BLaER1 (cell line): ENCODE measurements at regions not wholly inside any gene's neighbourhood (a gene's known extent, or its start where the extent isn't known, plus 50 kb on each side); places are given as distances from the start of the nearest gene placed in this dataset.
A peak's percentile ranks its signal among the peaks of the same experiment; 100 is the strongest.

Source experiments
- H3K27ac ChIP-seq: shearing (Covaris generic); formaldehyde crosslinking; 2 replicates; pipeline ENCODE4 v1.8.1; 2022
- H3K27me3 ChIP-seq: shearing (Covaris generic); formaldehyde crosslinking; 2 replicates; pipeline ENCODE4 v1.8.1; 2022
- H3K36me3 ChIP-seq: shearing (Covaris generic); formaldehyde crosslinking; 2 replicates; pipeline ENCODE4 v1.8.1; 2022
- H3K4me1 ChIP-seq: shearing (Covaris generic); formaldehyde crosslinking; 2 replicates; pipeline ENCODE4 v1.8.1; 2022
- H3K4me2 ChIP-seq: shearing (Covaris generic); formaldehyde crosslinking; 2 replicates; pipeline ENCODE4 v1.8.1; 2022
- H3K4me3 ChIP-seq: shearing (Covaris generic); formaldehyde crosslinking; 2 replicates; pipeline ENCODE4 v1.8.1; 2022
- H3K9ac ChIP-seq: shearing (Covaris generic); formaldehyde crosslinking; 2 replicates; pipeline ENCODE4 v1.8.1; 2022
- H3K9me3 ChIP-seq: shearing (Covaris generic); formaldehyde crosslinking; 2 replicates; pipeline ENCODE4 v1.8.1; 2022
- H4K20me1 ChIP-seq: shearing (Covaris generic); formaldehyde crosslinking; 2 replicates; pipeline ENCODE4 v1.8.1; 2022
- Cebpa-rat ChIP-seq: shearing (Covaris generic); IDR thresholded peaks from 2 replicates; pipeline ENCODE4 v1.8.1; 2022

DNA sequence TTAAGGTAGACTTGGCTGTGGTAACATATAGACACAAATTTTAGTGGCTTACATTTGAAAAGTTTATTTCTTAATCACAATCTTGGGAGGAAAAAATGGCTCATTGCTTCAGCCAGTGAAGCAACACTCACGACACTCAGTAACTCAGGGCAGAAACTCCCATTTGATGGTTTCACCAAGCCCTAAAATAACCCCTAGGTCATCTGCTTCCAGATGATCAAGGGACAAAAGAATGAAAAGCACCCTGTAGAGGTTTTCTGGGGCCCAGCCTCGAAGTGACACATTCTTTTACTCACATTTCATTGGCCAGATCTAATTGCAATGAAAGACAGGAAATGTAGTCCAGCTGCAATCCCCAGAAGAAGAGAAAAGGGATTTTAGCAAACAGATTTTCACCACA is 275.9 kb downstream of the TMX3 start:
- no peak for TF ChIP-seq Cebpa-rat
- H3K4me2 ChIP-seq = peak overlapping the region; percentile 43
- no peak overlapping the region for H3K4me3 ChIP-seq
- no peaks in the 10 kb centered on the region for H4K20me1 ChIP-seq
- no peak overlapping the region for H3K27ac ChIP-seq
- H3K9ac ChIP-seq = no peak overlapping the region
- H3K27me3 ChIP-seq = no peaks in the 10 kb centered on the region
- H3K4me1 ChIP-seq = peaks cover 30% of the 10 kb centered on the region
- no peaks in the 10 kb centered on the region for H3K36me3 ChIP-seq
- peaks cover 18% of the 10 kb centered on the region for H3K9me3 ChIP-seq

DNA sequence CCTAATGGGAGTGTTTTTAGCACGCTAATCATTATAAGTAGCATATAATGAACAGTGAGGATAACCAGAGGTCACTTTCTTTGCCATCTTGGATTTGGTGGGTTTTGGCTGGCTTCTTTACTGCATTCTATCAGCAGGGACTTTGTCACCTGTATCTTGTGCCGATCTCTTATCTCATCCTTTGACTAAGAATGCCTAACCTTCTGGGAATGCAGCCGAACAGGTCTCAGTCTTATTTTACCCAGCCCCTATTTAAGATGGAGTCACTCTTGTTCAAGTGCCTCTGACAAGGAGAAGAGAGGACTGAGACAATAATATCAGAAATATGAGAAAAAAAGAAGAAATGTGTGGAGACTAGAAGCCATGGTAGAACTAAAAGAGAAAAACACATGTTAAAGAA is 276.4 kb downstream of the TMX3 start:
- peak overlapping the region; percentile 43; the same call in 1 of the 2 replicates for H3K4me2 ChIP-seq
- H3K9ac ChIP-seq = no peak overlapping the region
- H3K4me3 ChIP-seq = no peak overlapping the region
- no peaks in the 10 kb centered on the region for H3K36me3 ChIP-seq
- H3K9me3 ChIP-seq = peaks cover 18% of the 10 kb centered on the region
- peaks cover 30% of the 10 kb centered on the region for H3K4me1 ChIP-seq
- no peaks in the 10 kb centered on the region for H4K20me1 ChIP-seq
- H3K27ac ChIP-seq = no peak overlapping the region
- no peak for TF ChIP-seq Cebpa-rat
- H3K27me3 ChIP-seq = no peaks in the 10 kb centered on the region

GRCh38 chr18:68436485-68436884 is 278.4 kb downstream of the TMX3 start:
- Histone ChIP-seq H3K4me3 (no peak overlapping the region), H3K27ac (no peak overlapping the region), H3K36me3 (no peaks in the 10 kb centered on the region), H4K20me1 (no peaks in the 10 kb centered on the region), H3K4me1 (peaks cover 28% of the 10 kb centered on the region), H3K9me3 (peaks cover 18% of the 10 kb centered on the region), H3K27me3 (no peaks in the 10 kb centered on the region), H3K4me2 (peak overlapping the region; percentile 32), H3K9ac (no peak overlapping the region)
- TF ChIP-seq Cebpa-rat = peak; percentile 19; the same call in 1 of the 2 replicates

GRCh38 chr18:68435581-68435980 is 279.3 kb downstream of the TMX3 start:
- Histone ChIP-seq H3K4me3 (no peak overlapping the region), H3K27ac (no peak overlapping the region), H4K20me1 (no peaks in the 10 kb centered on the region), H3K9ac (no peak overlapping the region), H3K4me2 (no peak overlapping the region), H3K4me1 (peaks cover 22% of the 10 kb centered on the region), H3K36me3 (no peaks in the 10 kb centered on the region), H3K9me3 (peaks cover 18% of the 10 kb centered on the region), H3K27me3 (no peaks in the 10 kb centered on the region)
- no peak for TF ChIP-seq Cebpa-rat

DNA sequence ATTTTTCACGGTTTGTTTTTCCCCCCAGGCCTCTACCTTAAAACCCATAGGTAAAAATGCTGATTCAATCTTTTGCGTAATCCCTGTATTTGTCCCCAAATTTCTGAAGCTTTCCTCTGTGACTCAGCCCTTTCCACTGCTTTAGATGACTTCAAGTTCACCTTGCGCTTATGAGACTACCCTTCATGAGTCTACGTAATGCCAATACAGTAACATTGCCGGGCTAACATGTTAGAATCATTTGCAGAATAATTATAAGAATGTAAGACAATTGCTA is 283.0 kb downstream of the TMX3 start:
- H3K27me3 ChIP-seq = no peaks in the 10 kb centered on the region
- peaks cover 9% of the 10 kb centered on the region for H3K9me3 ChIP-seq
- TF ChIP-seq Cebpa-rat = no peak
- no peak overlapping the region for H3K4me3 ChIP-seq
- H4K20me1 ChIP-seq = no peaks in the 10 kb centered on the region
- no peaks in the 10 kb centered on the region for H3K36me3 ChIP-seq
- no peak overlapping the region for H3K27ac ChIP-seq
- no peak overlapping the region for H3K9ac ChIP-seq
- H3K4me2 ChIP-seq = no peak overlapping the region
- H3K4me1 ChIP-seq = peaks cover 8% of the 10 kb centered on the region

- no peak overlapping the region for H3K27ac ChIP-seq
- no peaks in the 10 kb centered on the region for H3K27me3 ChIP-seq
- no peak for TF ChIP-seq Cebpa-rat
- peaks cover 2% of the 10 kb centered on the region for H3K4me1 ChIP-seq
- no peak overlapping the region for H3K4me2 ChIP-seq
- no peaks in the 10 kb centered on the region for H4K20me1 ChIP-seq
- H3K9ac ChIP-seq = no peak overlapping the region
- no peaks in the 10 kb centered on the region for H3K36me3 ChIP-seq
- H3K9me3 ChIP-seq = peaks cover 4% of the 10 kb centered on the region
- H3K4me3 ChIP-seq = no peak overlapping the region
These were observed 283.6 kb downstream of the TMX3 start for GRCh38 chr18:68431111-68431921.

DNA sequence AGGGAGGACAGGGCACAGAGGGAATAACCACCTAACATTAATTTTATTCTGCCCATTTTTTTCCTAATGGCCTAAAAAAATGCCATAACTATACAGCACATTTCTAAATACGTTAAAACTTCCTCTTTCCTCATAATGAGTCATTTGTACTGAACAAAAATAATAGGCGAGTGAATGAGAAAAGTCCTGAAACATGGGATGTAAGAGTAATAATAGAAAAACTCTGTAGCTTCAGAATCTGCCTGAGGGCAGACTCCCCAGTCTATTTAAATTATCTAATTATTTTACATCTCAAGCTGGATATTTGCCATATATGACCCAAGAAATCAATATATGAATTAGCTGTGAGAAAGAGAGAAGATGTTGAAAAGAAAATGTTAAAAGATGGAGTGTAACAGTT is 285.1 kb downstream of the TMX3 start:
- H3K4me1 ChIP-seq = no peaks in the 10 kb centered on the region
- no peaks in the 10 kb centered on the region for H4K20me1 ChIP-seq
- no peaks in the 10 kb centered on the region for H3K36me3 ChIP-seq
- H3K4me3 ChIP-seq = no peak overlapping the region
- no peak for TF ChIP-seq Cebpa-rat
- no peak overlapping the region for H3K9ac ChIP-seq
- no peaks in the 10 kb centered on the region for H3K9me3 ChIP-seq
- no peaks in the 10 kb centered on the region for H3K27me3 ChIP-seq
- no peak overlapping the region for H3K27ac ChIP-seq
- H3K4me2 ChIP-seq = no peak overlapping the region

DNA sequence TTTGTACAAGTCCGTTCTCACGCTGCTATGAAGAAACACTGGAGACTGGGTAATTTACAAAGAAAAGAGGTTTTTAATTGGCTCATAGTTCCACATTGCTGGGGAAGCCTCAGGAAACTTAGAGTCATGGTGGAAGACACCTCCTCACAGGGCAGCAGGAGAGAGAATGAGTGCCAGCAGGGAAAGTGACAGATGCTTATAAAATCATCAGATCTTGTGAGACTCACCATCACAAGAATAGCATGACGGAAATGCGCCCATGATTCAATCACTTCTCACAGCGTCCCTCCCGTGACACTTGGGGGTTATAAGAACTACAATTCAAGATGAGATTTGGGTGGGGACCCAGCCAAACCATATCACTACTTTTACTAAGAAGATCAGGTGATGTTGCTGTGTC is 285.8 kb downstream of the TMX3 start:
- no peaks in the 10 kb centered on the region for H3K36me3 ChIP-seq
- H3K4me3 ChIP-seq = no peak overlapping the region
- no peaks in the 10 kb centered on the region for H4K20me1 ChIP-seq
- no peak for TF ChIP-seq Cebpa-rat
- no peak overlapping the region for H3K27ac ChIP-seq
- H3K9ac ChIP-seq = no peak overlapping the region
- H3K4me1 ChIP-seq = no peaks in the 10 kb centered on the region
- H3K4me2 ChIP-seq = no peak overlapping the region
- no peaks in the 10 kb centered on the region for H3K27me3 ChIP-seq
- no peaks in the 10 kb centered on the region for H3K9me3 ChIP-seq

- no peak overlapping the region for H3K4me3 ChIP-seq
These were observed 286.2 kb downstream of the TMX3 start for GRCh38 chr18:68428661-68429060.

DNA sequence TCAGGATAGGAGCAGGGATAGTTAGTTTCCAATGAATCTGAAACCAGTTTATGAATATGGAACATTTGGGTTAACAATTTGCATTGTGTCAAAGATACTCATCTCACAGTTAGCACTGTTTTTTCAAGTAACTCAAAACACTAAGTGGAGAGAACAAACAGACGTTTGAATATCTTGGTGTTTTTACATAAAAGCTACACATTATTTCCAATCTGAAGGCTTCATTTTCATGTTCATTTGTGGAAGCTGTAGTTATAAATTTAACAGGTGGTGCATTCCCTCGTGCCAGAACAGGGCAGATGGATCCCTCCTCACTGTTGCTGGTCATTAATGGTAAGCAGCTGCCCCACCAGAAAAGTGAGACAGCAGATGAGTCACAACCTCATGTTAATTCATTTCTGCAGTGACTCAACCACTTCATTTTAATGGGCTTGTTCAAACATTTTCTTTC is 286.9 kb downstream of the TMX3 start:
- no peaks in the 10 kb centered on the region for H3K36me3 ChIP-seq
- no peaks in the 10 kb centered on the region for H3K9me3 ChIP-seq
- no peak overlapping the region for H3K9ac ChIP-seq
- H4K20me1 ChIP-seq = no peaks in the 10 kb centered on the region
- no peak overlapping the region for H3K27ac ChIP-seq
- H3K4me2 ChIP-seq = no peak overlapping the region
- no peaks in the 10 kb centered on the region for H3K27me3 ChIP-seq
- TF ChIP-seq Cebpa-rat = no peak
- H3K4me1 ChIP-seq = no peaks in the 10 kb centered on the region
- no peak overlapping the region for H3K4me3 ChIP-seq

More at GRCh38 chr18:68428661-68429060, 286.2 kb downstream of the TMX3 start:
- H4K20me1 ChIP-seq = no peaks in the 10 kb centered on the region
- TF ChIP-seq Cebpa-rat = no peak
- H3K36me3 ChIP-seq = no peaks in the 10 kb centered on the region
- no peaks in the 10 kb centered on the region for H3K27me3 ChIP-seq
- no peak overlapping the region for H3K4me2 ChIP-seq
- H3K9ac ChIP-seq = no peak overlapping the region
- H3K27ac ChIP-seq = no peak overlapping the region
- no peaks in the 10 kb centered on the region for H3K9me3 ChIP-seq
- no peaks in the 10 kb centered on the region for H3K4me1 ChIP-seq
